Karpas-422 (cell line): ENCODE measurements at regions not wholly inside any gene's neighbourhood (a gene's known extent, or its start where the extent isn't known, plus 50 kb on each side); places are given as distances from the start of the nearest gene placed in this dataset.

ENCODE experiments used
- DNase-seq: peaks from one replicate; pipeline ENCODE4 v3.0.0-alpha.2; 2015
- H2AFZ ChIP-seq: fragments of 200-600 bp; sonication (generic); 2 replicates; pipeline ENCODE4 v1.6.1; 2014; ENCODE audit warnings: antibody characterized with exemption, low read length, mixed read lengths
- H3K27ac ChIP-seq: fragments of 200-600 bp; sonication (generic); 2 replicates; pipeline ENCODE4 v1.5.1; 2014; ENCODE audit warnings: mild to moderate bottlenecking, low read length, moderate library complexity
- H3K27me3 ChIP-seq: fragments of 200-600 bp; sonication (generic); 2 replicates; pipeline ENCODE4 v1.6.1; 2014; ENCODE audit warnings: low read length, mixed read lengths
- H3K36me3 ChIP-seq: fragments of 200-600 bp; sonication (generic); 2 replicates; pipeline ENCODE4 v1.6.1; 2014; ENCODE audit warnings: low read length, mixed read lengths; ENCODE audit not compliant: insufficient read depth
- H3K4me1 ChIP-seq: fragments of 200-600 bp; sonication (generic); 2 replicates; pipeline ENCODE4 v1.6.1; 2014; ENCODE audit warnings: mild to moderate bottlenecking, low read length, mixed read lengths
- H3K4me2 ChIP-seq: fragments of 200-600 bp; sonication (generic); 2 replicates; pipeline ENCODE4 v1.6.1; 2014; ENCODE audit warnings: low read length, low read depth, mild to moderate bottlenecking; ENCODE audit not compliant: poor library complexity, severe bottlenecking
- H3K4me3 ChIP-seq: fragments of 200-600 bp; sonication (generic); 2 replicates; pipeline ENCODE4 v1.5.1; 2014; ENCODE audit warnings: mild to moderate bottlenecking, antibody characterized with exemption, low read length, mixed read lengths
- H3K79me2 ChIP-seq: fragments of 200-600 bp; sonication (generic); 2 replicates; pipeline ENCODE4 v1.6.1; 2014; ENCODE audit warnings: mild to moderate bottlenecking, low read length, mixed read lengths
- H3K9ac ChIP-seq: fragments of 200-600 bp; sonication (generic); 2 replicates; pipeline ENCODE4 v1.6.0; 2014; ENCODE audit warnings: low read length
- H3K9me2 ChIP-seq: fragments of 200-600 bp; sonication (generic), shearing (Covaris generic); replicated peaks from 2 replicates; pipeline ENCODE4 v1.6.0; 2014; ENCODE audit warnings: mild to moderate bottlenecking, low read length, moderate library complexity; ENCODE audit not compliant: insufficient read depth
- H3K9me3 ChIP-seq: fragments of 300-700, 200-600 bp; sonication (generic); 2 replicates; pipeline ENCODE4 v1.6.1; 2014; ENCODE audit warnings: low read length, mixed read lengths
- H4K20me1 ChIP-seq: fragments of 200-600 bp; sonication (generic); 2 replicates; pipeline ENCODE4 v1.6.1; 2014; ENCODE audit warnings: mild to moderate bottlenecking, antibody characterized with exemption, low read length, low read depth; ENCODE audit not compliant: insufficient read depth

DNA sequence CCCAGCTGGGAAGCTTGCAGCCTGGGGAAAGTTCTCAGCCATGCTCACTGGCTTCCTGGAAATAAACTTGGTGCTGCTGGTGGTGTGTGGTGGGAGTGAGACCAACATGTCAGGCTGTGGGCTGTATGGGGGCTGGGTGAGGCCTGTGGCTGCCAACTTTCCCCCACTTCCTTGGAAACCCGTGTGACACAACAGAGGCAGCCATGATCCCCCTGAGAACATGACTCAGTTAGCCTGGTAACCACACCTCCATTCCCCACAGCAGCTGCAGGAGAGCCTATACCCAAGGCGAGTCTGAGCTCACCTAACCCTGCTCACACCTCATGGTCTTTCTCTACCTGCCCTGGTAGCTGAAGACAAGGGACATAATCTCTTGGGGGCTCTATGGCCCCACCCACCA, 72.7 kb upstream of the RGMB start:
- H3K27me3 ChIP-seq: no peaks in the 10 kb centered on the region
- DNase-seq: no peak
- no peaks in the 10 kb centered on the region for H3K9me3 ChIP-seq
- H3K9ac ChIP-seq: no peak overlapping the region
- H3K79me2 ChIP-seq: no peaks in the 10 kb centered on the region
- no peak overlapping the region for H3K4me3 ChIP-seq
- H3K4me2 ChIP-seq: no peak overlapping the region
- H2AFZ ChIP-seq: no peak overlapping the region
- no peaks in the 10 kb centered on the region for H3K4me1 ChIP-seq
- no peaks in the 10 kb centered on the region for H3K9me2 ChIP-seq
- no peak overlapping the region for H3K27ac ChIP-seq
- no peaks in the 10 kb centered on the region for H4K20me1 ChIP-seq
- no peaks in the 10 kb centered on the region for H3K36me3 ChIP-seq

DNA sequence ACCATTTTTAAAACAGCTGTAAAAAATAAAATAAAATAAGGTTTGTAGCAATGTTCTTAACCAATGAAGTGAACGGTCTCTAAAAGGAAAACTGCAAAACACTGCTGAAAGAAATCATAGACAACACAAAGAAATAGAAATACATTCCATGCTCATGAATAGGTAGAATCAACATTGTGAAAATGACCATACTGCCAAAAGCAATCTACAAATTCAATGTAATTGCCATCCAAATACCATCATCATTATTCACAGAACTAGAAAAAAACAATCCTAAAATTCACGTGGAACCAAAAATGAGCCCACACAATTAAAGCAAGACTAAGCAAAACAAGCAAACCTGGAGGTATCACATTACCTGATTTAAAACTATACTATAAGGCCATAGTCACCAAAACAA, 67.6 kb upstream of the RGMB start:
- no peak overlapping the region for H3K4me3 ChIP-seq
- no peaks in the 10 kb centered on the region for H3K79me2 ChIP-seq
- H3K9me2 ChIP-seq: peaks cover 3% of the 10 kb centered on the region; the same call in 1 of the 2 replicates
- no peak overlapping the region for H3K9ac ChIP-seq
- no peaks in the 10 kb centered on the region for H3K9me3 ChIP-seq
- H3K4me2 ChIP-seq: no peak overlapping the region
- no peak overlapping the region for H2AFZ ChIP-seq
- no peak overlapping the region for H3K27ac ChIP-seq
- H3K4me1 ChIP-seq: no peaks in the 10 kb centered on the region
- DNase-seq: no peak
- H3K27me3 ChIP-seq: no peaks in the 10 kb centered on the region
- no peaks in the 10 kb centered on the region for H3K36me3 ChIP-seq
- no peaks in the 10 kb centered on the region for H4K20me1 ChIP-seq

DNA sequence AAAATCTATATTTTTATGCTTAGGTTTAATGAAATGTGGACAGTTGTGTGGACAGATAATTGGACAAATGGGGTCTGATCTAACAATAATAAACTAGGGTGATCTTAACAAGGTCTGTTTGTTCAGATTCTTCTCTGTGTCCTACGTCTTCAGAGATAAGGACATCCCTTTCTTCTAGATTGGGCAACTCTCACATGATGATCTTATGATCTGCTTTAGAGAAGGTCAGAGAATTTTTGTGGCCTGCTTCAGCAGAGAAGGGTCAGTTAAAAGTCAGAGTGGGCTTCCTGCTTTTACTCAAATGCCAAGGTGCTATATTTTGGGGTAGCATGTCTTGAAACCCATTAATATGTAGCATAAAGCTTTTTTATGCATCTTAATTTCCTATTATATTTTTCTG, 63.8 kb upstream of the RGMB start:
- Histone ChIP-seq H3K9me2 (peaks cover 3% of the 10 kb centered on the region; the same call in 1 of the 2 replicates), H3K4me2 (no peak overlapping the region), H3K4me3 (no peak overlapping the region), H3K4me1 (no peaks in the 10 kb centered on the region), H4K20me1 (no peaks in the 10 kb centered on the region), H3K9ac (no peak overlapping the region), H3K9me3 (no peaks in the 10 kb centered on the region), H2AFZ (no peak overlapping the region), H3K27ac (no peak overlapping the region), H3K36me3 (no peaks in the 10 kb centered on the region), H3K79me2 (no peaks in the 10 kb centered on the region), H3K27me3 (no peaks in the 10 kb centered on the region)
- DNase-seq: no peak

DNA sequence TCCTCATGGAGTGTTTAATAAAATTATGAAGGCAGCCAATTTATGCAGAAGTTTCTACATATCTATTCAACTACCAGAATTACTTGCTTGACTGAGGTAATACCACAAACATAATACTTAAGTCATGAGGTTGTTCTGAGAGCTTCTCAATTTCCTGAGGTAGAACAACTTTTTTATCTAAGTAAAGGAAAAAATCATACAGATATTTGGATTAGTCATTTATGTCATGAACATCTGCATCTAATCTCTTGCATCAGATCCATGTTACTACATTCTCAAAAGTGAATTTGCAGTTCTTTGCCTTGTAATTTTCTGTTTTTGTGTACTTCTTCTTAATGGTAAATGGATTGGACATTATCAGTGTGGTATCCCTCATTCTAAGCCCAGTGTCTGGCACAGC, 60.4 kb upstream of the RGMB start:
- Histone ChIP-seq H3K9ac (no peak overlapping the region), H3K27ac (no peak overlapping the region), H3K9me2 (peaks cover 3% of the 10 kb centered on the region; the same call in 1 of the 2 replicates), H3K27me3 (no peaks in the 10 kb centered on the region), H3K36me3 (no peaks in the 10 kb centered on the region), H3K9me3 (no peaks in the 10 kb centered on the region), H3K79me2 (no peaks in the 10 kb centered on the region), H2AFZ (no peak overlapping the region), H3K4me3 (no peak overlapping the region), H3K4me2 (no peak overlapping the region), H4K20me1 (no peaks in the 10 kb centered on the region), H3K4me1 (no peaks in the 10 kb centered on the region)
- no peak for DNase-seq

DNA sequence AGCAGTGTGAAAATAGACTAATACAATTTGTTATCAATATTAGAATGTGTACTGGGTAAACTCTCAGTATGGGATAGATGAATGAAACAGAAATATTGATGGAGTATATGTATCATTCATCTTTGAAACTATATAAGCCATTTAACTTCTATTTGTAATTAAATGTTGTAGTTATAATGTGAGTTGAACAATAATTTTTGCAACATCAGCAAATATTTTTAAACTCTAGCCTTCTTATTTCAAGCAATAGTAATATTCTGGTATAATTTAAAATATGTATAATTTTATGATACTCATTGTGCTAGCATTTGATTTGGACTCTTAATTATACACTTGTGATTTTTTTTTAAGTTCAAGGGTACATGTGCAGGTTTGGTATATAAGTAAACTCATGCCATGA, 59.6 kb upstream of the RGMB start:
- no peaks in the 10 kb centered on the region for H3K79me2 ChIP-seq
- no peaks in the 10 kb centered on the region for H3K4me1 ChIP-seq
- no peak overlapping the region for H3K4me3 ChIP-seq
- peaks cover 3% of the 10 kb centered on the region; the same call in 1 of the 2 replicates for H3K9me2 ChIP-seq
- H3K27me3 ChIP-seq: no peaks in the 10 kb centered on the region
- no peak for DNase-seq
- no peak overlapping the region for H3K4me2 ChIP-seq
- no peaks in the 10 kb centered on the region for H4K20me1 ChIP-seq
- no peaks in the 10 kb centered on the region for H3K9me3 ChIP-seq
- H2AFZ ChIP-seq: no peak overlapping the region
- H3K27ac ChIP-seq: no peak overlapping the region
- no peaks in the 10 kb centered on the region for H3K36me3 ChIP-seq
- H3K9ac ChIP-seq: no peak overlapping the region

DNA sequence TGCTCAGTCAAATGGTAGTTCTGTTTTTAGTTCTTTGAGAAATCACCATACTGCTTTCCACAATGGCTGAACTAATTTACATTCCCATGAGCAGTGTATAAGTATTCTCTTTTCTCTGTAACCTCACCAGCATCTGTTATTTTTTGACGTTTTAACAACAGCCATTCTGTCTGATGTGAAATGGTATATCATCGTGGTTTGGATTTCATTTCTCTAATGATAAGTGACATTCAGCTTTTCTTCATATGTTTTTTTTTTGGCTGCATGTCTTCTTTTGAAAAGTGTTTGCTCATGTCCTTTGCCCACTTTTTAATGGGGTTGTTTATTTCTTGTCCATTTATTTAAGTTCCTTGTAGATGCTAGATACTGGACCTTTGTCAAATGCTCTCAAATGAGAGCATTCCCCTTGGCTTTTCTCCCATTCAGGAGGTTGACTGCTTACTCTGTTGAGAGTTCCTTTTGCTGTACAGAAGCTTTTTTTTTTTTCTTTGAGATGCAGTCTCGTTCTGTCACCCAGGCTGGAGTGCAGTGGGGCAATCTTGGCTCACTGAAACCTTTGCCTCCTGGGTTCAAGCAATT, 58.7 kb upstream of the RGMB start:
- peaks cover 3% of the 10 kb centered on the region; the same call in 1 of the 2 replicates for H3K9me2 ChIP-seq
- H2AFZ ChIP-seq: no peak overlapping the region
- H3K4me2 ChIP-seq: no peak overlapping the region
- H3K4me3 ChIP-seq: no peak overlapping the region
- no peaks in the 10 kb centered on the region for H3K36me3 ChIP-seq
- H4K20me1 ChIP-seq: no peaks in the 10 kb centered on the region
- H3K4me1 ChIP-seq: no peaks in the 10 kb centered on the region
- no peak for DNase-seq
- H3K27ac ChIP-seq: no peak overlapping the region
- no peaks in the 10 kb centered on the region for H3K27me3 ChIP-seq
- H3K9ac ChIP-seq: no peak overlapping the region
- no peaks in the 10 kb centered on the region for H3K9me3 ChIP-seq
- no peaks in the 10 kb centered on the region for H3K79me2 ChIP-seq

DNA sequence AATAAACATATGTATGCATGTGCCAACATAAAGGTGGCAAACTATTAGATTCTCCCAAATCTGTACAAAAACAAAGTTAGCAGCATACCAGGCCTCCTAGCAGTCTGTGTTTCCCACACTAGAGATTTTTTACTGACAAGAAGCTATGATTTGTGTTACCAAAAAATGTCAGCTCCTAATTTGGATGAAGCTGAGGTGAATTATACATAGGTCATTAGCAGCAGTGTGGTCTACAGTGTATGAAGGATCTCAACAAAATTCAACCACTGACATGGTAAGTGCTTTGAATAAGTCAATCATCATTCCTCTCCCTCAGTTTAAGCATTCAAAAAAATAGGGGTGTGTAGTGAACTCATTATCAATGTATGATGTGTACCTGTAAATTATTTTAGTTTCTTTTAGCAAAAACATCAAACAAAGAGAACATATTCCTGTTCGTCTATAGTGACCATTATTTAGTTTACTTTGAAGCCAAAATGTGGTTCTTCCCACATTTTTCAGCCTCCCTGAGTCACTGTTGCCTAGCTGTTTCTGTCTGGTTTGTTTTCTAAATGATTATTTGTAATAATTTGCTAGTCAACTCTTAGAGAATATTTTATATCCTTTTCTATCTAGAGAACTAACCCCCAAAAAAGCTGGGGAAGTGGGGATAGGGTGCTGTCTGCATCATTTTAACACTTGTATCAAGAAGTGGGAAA, 52.1 kb upstream of the RGMB start:
- Histone ChIP-seq H3K4me3 (no peak overlapping the region), H3K9me3 (no peaks in the 10 kb centered on the region), H4K20me1 (no peaks in the 10 kb centered on the region), H3K36me3 (no peaks in the 10 kb centered on the region), H3K4me2 (no peak overlapping the region), H3K9ac (no peak overlapping the region), H3K79me2 (no peaks in the 10 kb centered on the region), H3K27me3 (no peaks in the 10 kb centered on the region), H3K9me2 (no peaks in the 10 kb centered on the region), H2AFZ (no peak overlapping the region), H3K4me1 (no peaks in the 10 kb centered on the region), H3K27ac (no peak overlapping the region)
- DNase-seq: no peak

DNA sequence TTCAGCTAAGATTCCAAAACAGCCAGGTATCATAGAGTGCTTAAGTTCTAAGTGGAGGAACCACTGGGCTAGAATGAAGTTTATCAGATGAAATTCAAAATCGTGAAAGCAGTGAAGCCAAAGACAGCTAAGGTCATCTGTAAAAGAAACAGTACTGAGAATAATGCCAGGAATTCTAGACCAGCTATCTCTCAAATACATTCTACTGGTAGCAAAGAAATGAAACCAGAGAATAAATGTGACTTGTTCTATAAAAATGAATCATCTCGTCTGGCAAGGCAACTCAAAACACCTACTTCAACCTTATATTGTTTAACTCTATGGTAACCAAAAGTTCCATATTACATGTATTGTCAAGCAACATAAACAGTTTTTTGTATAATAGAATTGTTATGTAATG, 51.3 kb upstream of the RGMB start:
- DNase-seq: no peak
- H3K9ac ChIP-seq: no peak overlapping the region

More for the DNA sequence above, 51.3 kb upstream of the RGMB start:
- Histone ChIP-seq H3K36me3 (no peaks in the 10 kb centered on the region), H3K4me3 (no peak overlapping the region), H2AFZ (no peak overlapping the region), H3K4me2 (no peak overlapping the region), H3K79me2 (no peaks in the 10 kb centered on the region), H3K9me3 (no peaks in the 10 kb centered on the region), H3K9me2 (no peaks in the 10 kb centered on the region), H3K27ac (no peak overlapping the region), H3K27me3 (no peaks in the 10 kb centered on the region), H4K20me1 (no peaks in the 10 kb centered on the region), H3K4me1 (no peaks in the 10 kb centered on the region)
